Loucy (cell line): ENCODE measurements at regions not wholly inside any gene's neighbourhood (a gene's known extent, or its start where the extent isn't known, plus 50 kb on each side); places are given as distances from the start of the nearest gene placed in this dataset.

ENCODE experiments used
- EZH2phosphoT487 ChIP-seq: fragments of 200-600 bp; IDR thresholded peaks from 2 replicates; pipeline ENCODE4 v1.6.1; 2018; ENCODE audit warnings: antibody characterized with exemption, mild to moderate bottlenecking, moderate library complexity, borderline replicate concordance
- TF ChIP-seq, protein P1 (sequence below): fragments of 200-600 bp; sonication (generic); conservative IDR thresholded peaks from 2 replicates; pipeline ENCODE4 v1.5.1; 2014; ENCODE audit warnings: mild to moderate bottlenecking, antibody characterized with exemption, low read length

GRCh38 chr2:41994661-41995060 lies 53.2 kb upstream of the PKDCC start:
- TF ChIP-seq, protein P1, sequence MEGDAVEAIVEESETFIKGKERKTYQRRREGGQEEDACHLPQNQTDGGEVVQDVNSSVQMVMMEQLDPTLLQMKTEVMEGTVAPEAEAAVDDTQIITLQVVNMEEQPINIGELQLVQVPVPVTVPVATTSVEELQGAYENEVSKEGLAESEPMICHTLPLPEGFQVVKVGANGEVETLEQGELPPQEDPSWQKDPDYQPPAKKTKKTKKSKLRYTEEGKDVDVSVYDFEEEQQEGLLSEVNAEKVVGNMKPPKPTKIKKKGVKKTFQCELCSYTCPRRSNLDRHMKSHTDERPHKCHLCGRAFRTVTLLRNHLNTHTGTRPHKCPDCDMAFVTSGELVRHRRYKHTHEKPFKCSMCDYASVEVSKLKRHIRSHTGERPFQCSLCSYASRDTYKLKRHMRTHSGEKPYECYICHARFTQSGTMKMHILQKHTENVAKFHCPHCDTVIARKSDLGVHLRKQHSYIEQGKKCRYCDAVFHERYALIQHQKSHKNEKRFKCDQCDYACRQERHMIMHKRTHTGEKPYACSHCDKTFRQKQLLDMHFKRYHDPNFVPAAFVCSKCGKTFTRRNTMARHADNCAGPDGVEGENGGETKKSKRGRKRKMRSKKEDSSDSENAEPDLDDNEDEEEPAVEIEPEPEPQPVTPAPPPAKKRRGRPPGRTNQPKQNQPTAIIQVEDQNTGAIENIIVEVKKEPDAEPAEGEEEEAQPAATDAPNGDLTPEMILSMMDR, result no peak
- TF ChIP-seq EZH2phosphoT487, result no peak
